Tibial nerve (tissue), 4 donors: ENCODE measurements at regions not wholly inside any gene's neighbourhood (a gene's known extent, or its start where the extent isn't known, plus 50 kb on each side); places are given as distances from the start of the nearest gene placed in this dataset.
"Not testable (repeated sequence)": the region's sequence is repeated elsewhere in the genome, so short reads cannot be mapped to it uniquely, and the experiment has no call there.

ENCODE experiments used
- DNase-seq, 2 donors: peaks; one replicate each; pipeline ENCODE4 v3.0.0-alpha.2; 2019; ENCODE audit warnings: low spot score in 2 of 2
- H3K27ac ChIP-seq, 4 donors: fragments of 200-600 bp; sonication (generic) in 3 of 4; one replicate each; pipeline ENCODE4 v1.5.1; 2017 to 2019; ENCODE audit warnings: mild to moderate bottlenecking in 1 of 4
- H3K27me3 ChIP-seq, 2 donors: fragments of 200-600 bp; sonication (generic) in 1 of 2; one replicate each; pipeline versions ENCODE4 v1.5.1 to v1.6.0; 2017 to 2019
- H3K36me3 ChIP-seq, 3 donors: fragments of 200-600 bp; sonication (generic); one replicate each; pipeline ENCODE4 v1.5.1; 2018 to 2019
- H3K4me1 ChIP-seq, 4 donors: fragments of 200-600 bp; sonication (generic) in 3 of 4; one replicate each; pipeline ENCODE4 v1.5.1; 2017 to 2019
- H3K4me3 ChIP-seq, 4 donors: fragments of 200-600 bp; sonication (generic) in 3 of 4; one replicate each; pipeline ENCODE4 v1.5.1; 2017 to 2019; ENCODE audit warnings: mild to moderate bottlenecking in 1 of 4, moderate library complexity in 1 of 4
- H3K9me3 ChIP-seq, 4 donors: fragments of 200-600 bp; sonication (generic) in 3 of 4; one replicate each; pipeline ENCODE4 v1.5.1; 2017 to 2019
- CTCF ChIP-seq, 5 experiments: fragments of 200-600 bp in 3 of 5; fragments of 450-650 bp in 2 of 5; sonication (generic) in 3 of 5; IDR thresholded peaks; one replicate each; pipeline ENCODE4 v1.5.1; 2016 to 2019; ENCODE audit warnings: antibody characterized with exemption in 5 of 5, mild to moderate bottlenecking in 3 of 5, moderate library complexity in 2 of 5
- EP300 ChIP-seq, 2 donors: sonication (generic); formaldehyde crosslinking; IDR thresholded peaks; one replicate each; pipeline ENCODE4 v1.6.1; 2017; ENCODE audit warnings: antibody characterized with exemption in 2 of 2, mild to moderate bottlenecking in 1 of 2
- POLR2A ChIP-seq, 2 donors: fragments of 450-650 bp; IDR thresholded peaks; one replicate each; pipeline ENCODE4 v1.6.1; 2017; ENCODE audit warnings: antibody characterized with exemption in 2 of 2, mild to moderate bottlenecking in 2 of 2, moderate library complexity in 2 of 2
- WGBS, 2 donors: methylation state at CpG; one replicate each; pipeline ENCODE4 v1.1.5; 2018; 5-methylcytosine and 5-hydroxymethylcytosine counted together

DNA sequence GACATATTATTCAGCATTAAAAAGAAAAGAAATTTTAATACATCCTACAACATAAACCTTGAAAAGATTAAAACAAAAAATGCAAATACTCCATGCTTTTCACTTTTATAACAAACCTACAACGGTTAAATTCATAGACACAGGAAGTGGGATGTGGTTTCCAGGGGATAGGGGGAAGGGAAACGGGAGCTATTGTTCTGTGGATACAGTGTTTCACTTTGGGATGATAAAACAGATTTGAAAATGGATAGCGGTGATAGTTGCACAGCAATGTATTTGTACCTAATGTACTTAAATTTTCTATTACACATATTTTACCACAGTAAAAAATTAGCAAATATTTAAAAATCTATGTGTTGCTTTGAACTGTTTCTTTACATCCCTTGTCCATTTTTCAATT is 368.0 kb downstream of the CDY2B start:
- not testable (repeated sequence) for H3K27me3 ChIP-seq, H3K36me3 ChIP-seq, H3K9me3 ChIP-seq, H3K4me3 ChIP-seq, H3K27ac ChIP-seq, DNase-seq, H3K4me1 ChIP-seq
- no CpG with 5 or more reads among the region's 3 CpGs for WGBS, 2 donors

GRCh38 chrY:17511476-17511875 is 368.5 kb downstream of the CDY2B start:
- H3K9me3 ChIP-seq, DNase-seq: not testable (repeated sequence)
- WGBS, 2 donors = no CpG with 5 or more reads among the region's 1 CpG

GRCh38 chrY:17505834-17506233 is 374.2 kb downstream of the CDY2B start:
- H3K9me3 ChIP-seq, H3K4me3 ChIP-seq, H3K27ac ChIP-seq, H3K4me1 ChIP-seq, DNase-seq, H3K36me3 ChIP-seq, H3K27me3 ChIP-seq: not testable (repeated sequence)
- no CpG with 5 or more reads among the region's 2 CpGs for WGBS, 2 donors

More at GRCh38 chrY:17511476-17511875, 368.5 kb downstream of the CDY2B start:
- not testable (repeated sequence) for H3K27me3 ChIP-seq, H3K27ac ChIP-seq, H3K36me3 ChIP-seq, H3K4me3 ChIP-seq, H3K4me1 ChIP-seq

DNA sequence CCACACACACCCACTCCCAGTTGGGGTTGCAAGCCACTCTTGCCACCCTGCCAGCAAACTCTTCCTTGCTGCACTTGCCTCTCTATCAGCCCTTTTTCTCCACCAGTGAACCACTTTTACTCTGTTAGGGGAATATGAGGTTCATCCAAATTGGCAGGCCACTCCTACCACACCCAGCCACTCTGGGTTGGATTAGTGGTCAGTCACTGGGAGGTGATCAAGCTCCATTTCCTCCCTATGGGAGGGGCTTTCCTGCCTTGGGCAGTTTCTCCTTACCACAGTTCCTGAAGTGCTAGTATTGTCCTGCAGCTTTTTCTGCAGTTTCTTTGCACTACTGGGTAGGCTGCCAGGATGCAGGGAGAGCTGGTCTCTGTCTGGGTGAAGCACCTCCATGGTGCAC is 395.3 kb downstream of the CDY2B start:
- not testable (repeated sequence) for H3K27ac ChIP-seq, H3K4me1 ChIP-seq, H3K36me3 ChIP-seq, H3K27me3 ChIP-seq, H3K9me3 ChIP-seq, H3K4me3 ChIP-seq, DNase-seq

GRCh38 chrY:17484157-17484556 is 395.9 kb downstream of the CDY2B start:
- not testable (repeated sequence) for DNase-seq, H3K36me3 ChIP-seq, H3K9me3 ChIP-seq, H3K4me3 ChIP-seq, H3K27me3 ChIP-seq, H3K4me1 ChIP-seq, H3K27ac ChIP-seq
- WGBS, 2 donors = no CpG with 5 or more reads among the region's 2 CpGs

DNA sequence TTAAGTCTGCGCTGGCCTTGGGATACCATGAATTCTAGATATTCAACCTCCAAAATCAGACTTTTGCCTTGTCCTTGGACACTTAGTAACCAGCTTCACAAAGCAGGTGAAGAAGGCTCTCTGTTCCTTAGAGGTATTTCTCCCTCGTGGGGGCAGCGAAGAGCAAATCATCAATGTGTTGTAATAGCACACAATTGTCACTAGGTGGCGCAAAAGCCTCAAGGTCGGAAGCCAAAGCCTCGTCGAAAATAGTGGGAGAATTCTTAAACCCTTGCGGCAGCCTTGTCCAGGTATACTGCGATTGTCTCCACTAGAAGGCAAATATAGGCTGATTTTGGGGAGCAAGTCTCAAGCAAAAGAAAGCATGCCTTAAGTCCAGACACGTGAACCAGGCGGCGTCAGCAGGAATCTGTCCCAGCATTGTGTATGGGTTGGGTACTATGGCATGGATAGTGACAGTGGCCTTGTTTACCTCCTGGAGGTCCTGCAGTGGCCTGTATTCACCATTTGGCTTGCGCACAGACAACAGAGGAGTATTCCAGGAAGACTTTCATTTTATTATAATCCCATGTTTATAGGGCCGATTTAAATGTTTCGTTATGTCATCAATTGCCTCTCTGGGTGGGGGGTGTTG is 398.5 kb downstream of the CDY2B start:
- not testable (repeated sequence) for H3K27me3 ChIP-seq, DNase-seq, H3K36me3 ChIP-seq, H3K4me3 ChIP-seq, H3K27ac ChIP-seq, H3K9me3 ChIP-seq, H3K4me1 ChIP-seq
- WGBS, 2 donors = no CpG with 5 or more reads among the region's 15 CpGs

GRCh38 chrY:17472068-17472467 is 408.0 kb downstream of the CDY2B start:
- H3K4me1 ChIP-seq, H3K9me3 ChIP-seq, H3K27ac ChIP-seq, DNase-seq, H3K36me3 ChIP-seq, H3K27me3 ChIP-seq, H3K4me3 ChIP-seq: not testable (repeated sequence)
- WGBS, 2 donors = no CpG with 5 or more reads among the region's 3 CpGs

DNA sequence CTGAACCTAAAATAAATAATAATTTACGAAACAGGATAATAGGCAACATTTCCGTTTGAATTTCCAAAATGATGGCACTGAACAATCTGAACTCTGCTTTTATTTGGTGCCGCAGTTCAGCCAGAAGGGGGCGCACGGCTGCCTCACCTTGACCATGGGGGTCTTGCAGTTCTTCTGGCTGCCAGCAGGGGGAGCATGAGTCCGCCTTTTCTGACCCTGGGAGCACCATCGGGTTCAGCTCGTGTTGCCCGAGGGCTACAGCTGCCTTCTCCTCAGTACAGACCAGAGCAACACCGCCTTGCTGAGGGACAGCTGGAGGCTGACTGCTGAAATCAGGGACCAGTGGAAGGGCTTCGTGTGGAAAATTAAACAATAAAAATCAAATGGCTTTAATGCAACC is 420.3 kb downstream of the CDY2B start:
- not testable (repeated sequence) for H3K4me3 ChIP-seq, H3K9me3 ChIP-seq, H3K36me3 ChIP-seq, H3K4me1 ChIP-seq, DNase-seq, H3K27ac ChIP-seq, H3K27me3 ChIP-seq
- no CpG with 5 or more reads among the region's 11 CpGs for WGBS, 2 donors

- no peaks in the 10 kb centered on the region for H3K36me3 ChIP-seq
- no peaks in the 10 kb centered on the region for H3K27me3 ChIP-seq
- H3K9me3 ChIP-seq = no peaks in the 10 kb centered on the region
- H3K4me3 ChIP-seq = no peak overlapping the region
- DNase-seq = peak in 1 of 2 donors; percentile 11
- TF ChIP-seq CTCF (IDR thresholded peaks at IDR 0.05) (peak in 1 of 5 experiments; percentile 15), EP300 (IDR thresholded peaks at IDR 0.05) (no peak), POLR2A (IDR thresholded peaks at IDR 0.05) (no peak)
- 26% methylated on average over 5 of the region's 5 CpGs; no CpG with 5 or more reads in 1 of the 2 donors for WGBS, 2 donors
- no peaks in the 10 kb centered on the region for H3K4me1 ChIP-seq
- no peak overlapping the region for H3K27ac ChIP-seq
These were observed 449.4 kb downstream of the CDY2B start for GRCh38 chrY:17430570-17431166.
